Lower leg skin (tissue), 3 donors: ENCODE measurements at regions not wholly inside any gene's neighbourhood (a gene's known extent, or its start where the extent isn't known, plus 50 kb on each side); places are given as distances from the start of the nearest gene placed in this dataset.

ENCODE experiments used
- POLR2A ChIP-seq, 2 donors: fragments of 450-650 bp; IDR thresholded peaks; one replicate each; pipeline ENCODE4 v1.6.1; 2016 to 2017; ENCODE audit warnings: antibody characterized with exemption in 2 of 2, mild to moderate bottlenecking in 1 of 2, moderate library complexity in 1 of 2
- TF ChIP-seq, protein P1 (sequence below), 3 donors: fragments of 450-650 bp; IDR thresholded peaks; one replicate each; pipeline ENCODE4 v1.5.1; 2016; ENCODE audit warnings: antibody characterized with exemption in 3 of 3, mild to moderate bottlenecking in 3 of 3, moderate library complexity in 2 of 3

DNA sequence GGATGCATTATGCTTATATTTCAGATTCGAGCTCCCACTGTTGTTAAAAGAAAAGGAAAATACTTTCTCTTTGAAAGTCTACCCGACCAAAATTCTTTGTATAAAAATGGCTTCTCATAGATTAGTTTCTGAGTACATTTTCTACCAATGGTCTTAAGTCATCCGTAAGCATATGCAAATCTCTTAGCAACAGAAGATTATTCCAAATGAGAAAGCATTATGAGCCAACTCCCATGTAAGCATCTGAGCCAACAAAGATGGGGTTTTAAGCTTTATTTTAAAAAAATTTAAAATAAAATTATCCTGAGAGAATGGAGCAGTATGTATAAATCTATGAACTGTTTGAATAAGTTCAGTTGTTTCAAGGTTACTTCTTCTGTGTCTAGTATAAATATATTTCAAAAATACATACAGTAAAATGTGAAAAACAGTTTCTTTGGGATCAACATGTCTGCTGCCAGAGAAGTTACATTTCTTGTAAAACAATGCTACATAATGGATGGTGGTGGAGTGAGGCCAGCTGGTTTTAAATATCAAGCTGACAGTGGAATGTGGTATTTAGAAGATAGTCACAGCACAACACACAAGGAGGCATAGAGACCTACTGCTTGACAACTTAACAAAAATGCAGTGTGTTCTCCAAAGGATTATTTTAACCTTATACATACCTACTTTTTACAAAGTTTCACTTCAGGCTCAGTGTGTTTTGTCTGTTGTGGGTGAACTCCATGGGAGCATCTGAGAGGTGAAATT, 199.5 kb upstream of the DIPK2B start:
- no peak for TF ChIP-seq POLR2A (IDR thresholded peaks at IDR 0.05)
- TF ChIP-seq, protein P1, sequence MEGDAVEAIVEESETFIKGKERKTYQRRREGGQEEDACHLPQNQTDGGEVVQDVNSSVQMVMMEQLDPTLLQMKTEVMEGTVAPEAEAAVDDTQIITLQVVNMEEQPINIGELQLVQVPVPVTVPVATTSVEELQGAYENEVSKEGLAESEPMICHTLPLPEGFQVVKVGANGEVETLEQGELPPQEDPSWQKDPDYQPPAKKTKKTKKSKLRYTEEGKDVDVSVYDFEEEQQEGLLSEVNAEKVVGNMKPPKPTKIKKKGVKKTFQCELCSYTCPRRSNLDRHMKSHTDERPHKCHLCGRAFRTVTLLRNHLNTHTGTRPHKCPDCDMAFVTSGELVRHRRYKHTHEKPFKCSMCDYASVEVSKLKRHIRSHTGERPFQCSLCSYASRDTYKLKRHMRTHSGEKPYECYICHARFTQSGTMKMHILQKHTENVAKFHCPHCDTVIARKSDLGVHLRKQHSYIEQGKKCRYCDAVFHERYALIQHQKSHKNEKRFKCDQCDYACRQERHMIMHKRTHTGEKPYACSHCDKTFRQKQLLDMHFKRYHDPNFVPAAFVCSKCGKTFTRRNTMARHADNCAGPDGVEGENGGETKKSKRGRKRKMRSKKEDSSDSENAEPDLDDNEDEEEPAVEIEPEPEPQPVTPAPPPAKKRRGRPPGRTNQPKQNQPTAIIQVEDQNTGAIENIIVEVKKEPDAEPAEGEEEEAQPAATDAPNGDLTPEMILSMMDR (IDR thresholded peaks at IDR 0.05) = no peak
